ENCODE measurements at regions not wholly inside any gene's neighbourhood (a gene's known extent, or its start where the extent isn't known, plus 50 kb on each side); places are given as distances from the start of the nearest gene placed in this dataset.
A peak's percentile ranks its signal among the peaks of the same experiment; 100 is the strongest.

- 34 to 55% methylated on average over 2 of the region's 2 CpGs for WGBS, 2 donors
- intact Hi-C loops (cut with DNase I; ENCODE audit: low total_unique reads), result no loop called here
- no peak for DNase-seq (ENCODE audit: low spot score in 2 of 2)
- no peak overlapping the region for H3K4me3 ChIP-seq (ENCODE audit: low read depth, poor library complexity, severe bottlenecking)
- no peak for TF ChIP-seq CTCF (IDR thresholded peaks at IDR 0.05)
- no peak for TF ChIP-seq POLR2A (IDR thresholded peaks at IDR 0.05)
These were observed 163.3 kb downstream of the JCAD start for GRCh38 chr10:29896053-29896452.

GRCh38 chr10:29895456-29895855 is 163.9 kb downstream of the JCAD start:
- no peak for TF ChIP-seq POLR2A (IDR thresholded peaks at IDR 0.05)
- no peak for TF ChIP-seq CTCF (IDR thresholded peaks at IDR 0.05)
- DNase-seq (ENCODE audit: low spot score in 2 of 2), result peak; percentile 61 to 94
- H3K4me3 ChIP-seq (ENCODE audit: low read depth, poor library complexity, severe bottlenecking), result no peak overlapping the region
- WGBS, 2 donors, result 28 to 45% methylated on average over 6 of the region's 6 CpGs
- intact Hi-C loops (cut with DNase I; ENCODE audit: low total_unique reads), result no loop called here

GRCh38 chr10:29888321-29888720 is 171.1 kb downstream of the JCAD start:
- H3K4me3 ChIP-seq (ENCODE audit: low read depth, poor library complexity, severe bottlenecking), result no peak overlapping the region
- intact Hi-C loops (cut with DNase I; ENCODE audit: low total_unique reads), result no loop called here
- TF ChIP-seq CTCF (IDR thresholded peaks at IDR 0.05) (no peak), POLR2A (IDR thresholded peaks at IDR 0.05) (no peak)
- no peak for DNase-seq (ENCODE audit: low spot score in 2 of 2)
- WGBS, 2 donors, result 91 to 94% methylated on average over 1 of the region's 1 CpG

- intact Hi-C loops (cut with DNase I; ENCODE audit: low total_unique reads), result no loop called here
- 88 to 98% methylated on average over 3 of the region's 3 CpGs for WGBS, 2 donors
- no peak overlapping the region for H3K4me3 ChIP-seq (ENCODE audit: low read depth, poor library complexity, severe bottlenecking)
- no peak for TF ChIP-seq CTCF (IDR thresholded peaks at IDR 0.05)
- no peak for TF ChIP-seq POLR2A (IDR thresholded peaks at IDR 0.05)
- DNase-seq (ENCODE audit: low spot score in 2 of 2), result no peak
These were observed 173.1 kb downstream of the JCAD start for GRCh38 chr10:29886299-29886698.

- no peak for DNase-seq (ENCODE audit: low spot score in 2 of 2)
- intact Hi-C loops (cut with DNase I; ENCODE audit: low total_unique reads), result no loop called here
- WGBS, 2 donors, result 94% methylated on average over 3 of the region's 3 CpGs
These were observed 176.2 kb downstream of the JCAD start for GRCh38 chr10:29883231-29883630.

More at GRCh38 chr10:29883231-29883630, 176.2 kb downstream of the JCAD start:
- TF ChIP-seq POLR2A (IDR thresholded peaks at IDR 0.05), result no peak
- TF ChIP-seq CTCF (IDR thresholded peaks at IDR 0.05), result no peak
- no peak overlapping the region for H3K4me3 ChIP-seq (ENCODE audit: low read depth, poor library complexity, severe bottlenecking)

All from lower leg skin (tissue), 4 donors.